H1 (cell line): ENCODE measurements at regions not wholly inside any gene's neighbourhood (a gene's known extent, or its start where the extent isn't known, plus 50 kb on each side); places are given as distances from the start of the nearest gene placed in this dataset.

Experiments
- CTCF ChIA-PET: fragments of 300-600 bp; sonication (Branson Sonifier 250); formaldehyde crosslinking; loops from one replicate; lab custom pipeline; 2021; ENCODE audit not compliant: partially characterized antibody; lab: Charles Lee
- POLR2A ChIA-PET: fragments of 300-600 bp; sonication (Branson Sonifier 250); formaldehyde crosslinking; loops from one replicate; lab custom pipeline; 2021; ENCODE audit warnings: inconsistent platforms; ENCODE audit not compliant: partially characterized antibody; lab: Charles Lee
- DNase-seq, 2 experiments: peaks; one replicate each; pipeline versions ENCODE4 v3.0.0 to v3.0.0-alpha.2; 2010 to 2022; ENCODE audit warnings: low spot score in 2 of 2, low read depth in 1 of 2, mixed read lengths in 1 of 2
- FAIRE-seq: peaks from 2 replicates; lab custom pipeline; 2011; peaks lifted over from hg19 to GRCh38; lab: Jason Lieb, UNC
- H2AFZ ChIP-seq: 2 replicates; pipeline ENCODE4 v1.8.1; 2012; ENCODE audit warnings: low read length, inconsistent platforms
- H2AK5ac ChIP-seq: 2 replicates; pipeline ENCODE4 v1.6.1; 2013; ENCODE audit warnings: low read depth, low read length
- H2BK120ac ChIP-seq: replicated peaks from 2 replicates; pipeline ENCODE3; 2013; ENCODE audit warnings: low read depth, low read length, inconsistent platforms
- H2BK12ac ChIP-seq: 2 replicates; pipeline ENCODE4 v1.6.1; 2013; ENCODE audit warnings: low read depth, low read length
- H2BK15ac ChIP-seq: 2 replicates; pipeline ENCODE4 v1.6.1; 2013; ENCODE audit warnings: low read length
- H2BK20ac ChIP-seq: 2 replicates; pipeline ENCODE4 v1.6.1; 2013; ENCODE audit warnings: low read length
- H2BK5ac ChIP-seq: 2 replicates; pipeline ENCODE4 v1.6.1; 2013; ENCODE audit warnings: low read depth, low read length
- H3K14ac ChIP-seq: 2 replicates; pipeline ENCODE4 v1.6.1; 2013; ENCODE audit warnings: inconsistent platforms; ENCODE audit not compliant: insufficient read length
- H3K18ac ChIP-seq: 2 replicates; pipeline ENCODE4 v1.6.1; 2013; ENCODE audit warnings: low read length; ENCODE audit errors: extremely low read depth
- H3K23ac ChIP-seq: 2 replicates; pipeline ENCODE4 v1.6.1; 2013; ENCODE audit warnings: inconsistent platforms; ENCODE audit not compliant: insufficient read length
- H3K23me2 ChIP-seq: 2 replicates; pipeline ENCODE4 v1.6.1; 2013; ENCODE audit warnings: low read depth, low read length
- H3K27ac ChIP-seq: 2 replicates; pipeline ENCODE4 v1.6.1; 2011; ENCODE audit warnings: low read depth, low read length, inconsistent platforms
- H3K27me3 ChIP-seq, 4 experiments: replicated peaks in 1 of 4; 1 replicate in 1 of 4; 2 replicates in 3 of 4; pipeline versions ENCODE4 v1.6.1 to v1.8.1; 2011 to 2013; ENCODE audit warnings: low read length in 3 of 4, mild to moderate bottlenecking in 3 of 4, inconsistent platforms in 2 of 4, mixed read lengths in 2 of 4, moderate library complexity in 1 of 4; ENCODE audit not compliant: control insufficient read depth in 3 of 4, insufficient read depth in 3 of 4; ENCODE audit errors: extremely low read depth in 1 of 4
- H3K36me3 ChIP-seq, 4 experiments: 2 replicates each; pipeline versions ENCODE4 v1.6.1 to v1.8.1; 2011 to 2013; ENCODE audit warnings: mild to moderate bottlenecking in 4 of 4, low read length in 3 of 4, moderate library complexity in 2 of 4, control low read depth in 1 of 4, inconsistent platforms in 1 of 4; ENCODE audit not compliant: insufficient read depth in 4 of 4, control insufficient read depth in 2 of 4
- H3K4ac ChIP-seq: replicated peaks from 2 replicates; pipeline ENCODE3; 2013; ENCODE audit warnings: low read length, low read depth, mixed read lengths, inconsistent platforms; ENCODE audit not compliant: insufficient read length
- H3K4me1 ChIP-seq, 4 experiments: replicated peaks in 1 of 4; 1 replicate in 1 of 4; 2 replicates in 3 of 4; pipeline versions ENCODE4 v1.6.1 to v1.8.1; 2011 to 2013; ENCODE audit warnings: low read length in 3 of 4, inconsistent platforms in 2 of 4, mixed read lengths in 1 of 4; ENCODE audit not compliant: insufficient read depth in 4 of 4, control insufficient read depth in 3 of 4
- H3K4me2 ChIP-seq, 2 experiments: 2 replicates each; pipeline versions ENCODE4 v1.6.1 to v1.8.1; 2011 to 2013; ENCODE audit warnings: low read depth in 2 of 2, low read length in 2 of 2, control low read depth in 1 of 2, inconsistent platforms in 1 of 2, mild to moderate bottlenecking in 1 of 2; ENCODE audit not compliant: insufficient read depth in 1 of 2
- H3K4me3 ChIP-seq, 4 experiments: fragments of 200-600, 300-600 bp in 1 of 4; sonication (generic), shearing (Covaris generic), sonication (Bioruptor Twin) in 1 of 4; 2 replicates each; pipeline versions ENCODE4 v1.5.1 to v1.8.1; 2011 to 2016; ENCODE audit warnings: low read length in 4 of 4, low read depth in 3 of 4, control low read depth in 2 of 4, inconsistent platforms in 2 of 4, mild to moderate bottlenecking in 2 of 4, mixed read lengths in 1 of 4, moderate library complexity in 1 of 4; ENCODE audit not compliant: insufficient read depth in 2 of 4; ENCODE audit errors: extremely low read depth in 1 of 4
- H3K56ac ChIP-seq: replicated peaks from 2 replicates; pipeline ENCODE3; 2013; ENCODE audit warnings: low read depth, mild to moderate bottlenecking, mixed read lengths, low read length, inconsistent platforms; ENCODE audit not compliant: insufficient read length
- H3K79me1 ChIP-seq: 2 replicates; pipeline ENCODE4 v1.6.1; 2013; ENCODE audit warnings: low read depth, low read length, control low read depth
- H3K79me2 ChIP-seq, 2 experiments: 2 replicates each; pipeline versions ENCODE4 v1.6.1 to v1.8.1; 2012 to 2013; ENCODE audit warnings: low read length in 2 of 2, mild to moderate bottlenecking in 2 of 2, inconsistent platforms in 1 of 2; ENCODE audit not compliant: insufficient read depth in 2 of 2, control insufficient read depth in 1 of 2
- H3K9ac ChIP-seq, 4 experiments: replicated peaks in 1 of 4; 1 replicate in 1 of 4; 2 replicates in 3 of 4; pipeline versions ENCODE4 v1.6.1 to v1.8.1; 2011 to 2013; ENCODE audit warnings: low read depth in 3 of 4, low read length in 3 of 4, control low read depth in 2 of 4, mild to moderate bottlenecking in 2 of 4, moderate library complexity in 2 of 4, inconsistent platforms in 1 of 4; ENCODE audit errors: extremely low read depth in 1 of 4
- H3K9me3 ChIP-seq, 2 experiments: 2 replicates each; pipeline versions ENCODE4 v1.6.1 to v1.8.1; 2012 to 2013; ENCODE audit warnings: mild to moderate bottlenecking in 2 of 2, moderate library complexity in 2 of 2, control low read depth in 1 of 2, inconsistent platforms in 1 of 2, low read depth in 1 of 2, low read length in 1 of 2, mixed read lengths in 1 of 2; ENCODE audit not compliant: insufficient read depth in 2 of 2
- H4K20me1 ChIP-seq, 2 experiments: replicated peaks in 1 of 2; 2 replicates each; pipeline versions ENCODE3 to v1.8.1; 2011 to 2013; ENCODE audit warnings: inconsistent platforms in 2 of 2, low read length in 2 of 2, mild to moderate bottlenecking in 1 of 2; ENCODE audit not compliant: insufficient read depth in 2 of 2, control insufficient read depth in 1 of 2
- H4K5ac ChIP-seq: 2 replicates; pipeline ENCODE4 v1.6.1; 2013; ENCODE audit warnings: low read length, low read depth, mixed read lengths, inconsistent platforms; ENCODE audit not compliant: insufficient read length
- H4K8ac ChIP-seq: 2 replicates; pipeline ENCODE4 v1.8.0; 2013; ENCODE audit warnings: mild to moderate bottlenecking, moderate library complexity, low read length, inconsistent platforms; ENCODE audit not compliant: insufficient read depth; ENCODE audit errors: extremely low read depth
- H4K91ac ChIP-seq: replicated peaks from 2 replicates; pipeline ENCODE3; 2013; ENCODE audit warnings: low read length, mixed read lengths, inconsistent platforms; ENCODE audit not compliant: insufficient read length
- BCL11A ChIP-seq, 2 experiments: IDR thresholded peaks; one replicate each; pipeline ENCODE4 v1.6.1; 2011; ENCODE audit warnings: low read depth in 2 of 2, low read length in 2 of 2, mild to moderate bottlenecking in 2 of 2
- BRCA1 ChIP-seq: IDR thresholded peaks from 2 replicates; pipeline ENCODE4 v1.6.1; 2012; ENCODE audit warnings: low read depth, low read length, improper control_type of control experiment
- EZH2 ChIP-seq: fragments of 200-600 bp; sonication (generic); IDR thresholded peaks from 2 replicates; pipeline ENCODE4 v1.7.1; 2012; ENCODE audit warnings: low read depth, mild to moderate bottlenecking, moderate library complexity, low read length, inconsistent platforms; ENCODE audit not compliant: severe bottlenecking
- JUND ChIP-seq: IDR thresholded peaks from 2 replicates; pipeline ENCODE4 v1.6.1; 2011; ENCODE audit warnings: mild to moderate bottlenecking, improper control_type of control experiment, low read length
- NANOG ChIP-seq: IDR thresholded peaks from 2 replicates; pipeline ENCODE4 v1.6.1; 2011; ENCODE audit warnings: low read length, low read depth, mild to moderate bottlenecking, inconsistent platforms; ENCODE audit not compliant: insufficient read depth, poor library complexity, severe bottlenecking
- RAD21 ChIP-seq, 2 experiments: IDR thresholded peaks in 1 of 2; conservative IDR thresholded peaks in 1 of 2; 2 replicates each; pipeline ENCODE4 v1.6.1; 2011; ENCODE audit warnings: low read depth in 2 of 2, low read length in 2 of 2, improper control_type of control experiment in 1 of 2, inconsistent platforms in 1 of 2, mild to moderate bottlenecking in 1 of 2, moderate library complexity in 1 of 2
- RXRA ChIP-seq: IDR thresholded peaks from 2 replicates; pipeline ENCODE4 v1.6.1; 2011; ENCODE audit warnings: low read depth, mild to moderate bottlenecking, low read length, moderate library complexity; ENCODE audit not compliant: insufficient read depth
- TAF1 ChIP-seq: IDR thresholded peaks from 2 replicates; pipeline ENCODE4 v1.6.1; 2011; ENCODE audit warnings: mild to moderate bottlenecking, low read depth, low read length
- TAF7 ChIP-seq: optimal IDR thresholded peaks from 2 replicates; pipeline ENCODE3; 2011; ENCODE audit warnings: low read depth, mild to moderate bottlenecking, inconsistent platforms, low read length, moderate library complexity, borderline replicate concordance
- ZNF274 ChIP-seq: IDR thresholded peaks from 2 replicates; pipeline ENCODE4 v1.7.0; 2012; ENCODE audit warnings: low read length, borderline replicate concordance; ENCODE audit errors: extremely low read depth
- WGBS, 2 experiments: shearing (Covaris generic) in 1 of 2; methylation state at CpG; one replicate each; pipeline versions ENCODE4 v1.1.6 to v1.1.7; 2013 to 2015; ENCODE audit warnings: low lambda C conversion rate in 2 of 2, mixed read lengths in 2 of 2, inconsistent platforms in 1 of 2, low coverage in 1 of 2, missing lambda C conversion rate in 1 of 2; ENCODE audit not compliant: insufficient replicate concordance in 2 of 2, insufficient coverage in 1 of 2, insufficient read length in 1 of 2; ENCODE audit errors: extremely low coverage in 1 of 2, missing lambda C conversion rate in 1 of 2; 5-methylcytosine and 5-hydroxymethylcytosine counted together
- TF ChIP-seq, protein P1 (sequence below): IDR thresholded peaks from 2 replicates; pipeline ENCODE4 v1.6.1; 2011; ENCODE audit warnings: low read length, improper control_type of control experiment
- TF ChIP-seq, protein P2 (sequence below): IDR thresholded peaks from 2 replicates; pipeline ENCODE4 v1.6.1; 2012; ENCODE audit warnings: inconsistent platforms

DNA sequence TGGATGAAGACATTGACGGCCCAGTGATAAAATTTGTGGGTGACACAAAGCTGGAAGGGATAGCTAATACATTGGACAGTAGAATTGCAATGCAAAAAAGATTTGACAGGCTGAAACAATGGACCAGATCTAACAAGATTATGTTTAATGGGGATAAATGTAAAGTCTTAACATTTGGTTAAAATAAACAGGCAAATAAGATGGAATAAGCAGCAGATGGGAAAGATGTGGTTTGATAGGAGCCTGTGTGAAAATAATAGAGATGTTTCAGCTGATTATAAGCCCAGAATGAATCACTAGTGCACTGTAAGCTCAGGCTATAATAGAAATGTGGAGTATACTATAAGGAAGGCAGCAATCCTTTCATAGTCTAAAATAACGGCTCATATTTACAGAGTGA is 66.2 kb upstream of the NHLH2 start:
- Histone ChIP-seq H3K79me1 (peaks cover 2% of the 10 kb centered on the region; the same call in 1 of the 2 replicates), H3K9me3 (no peaks in the 10 kb centered on the region), H2AK5ac (no peak overlapping the region), H3K23me2 (no peaks in the 10 kb centered on the region), H3K14ac (no peak overlapping the region), H4K8ac (no peak overlapping the region), H4K20me1 (no peaks in the 10 kb centered on the region), H3K36me3 (no peaks in the 10 kb centered on the region), H3K9ac (no peak overlapping the region), H3K4me2 (no peak overlapping the region), H4K5ac (no peak overlapping the region), H3K4me1 (peaks cover 0 to 4% (median 1%) of the 10 kb centered on the region in 4 experiments; a peak in 3 of 7 replicates), H2BK15ac (no peak overlapping the region), H2BK12ac (no peak overlapping the region), H3K18ac (no peak overlapping the region), H3K56ac (no peak overlapping the region), H2BK20ac (no peak overlapping the region), H4K91ac (no peak overlapping the region), H3K27ac (no peak overlapping the region), H2BK5ac (no peak overlapping the region), H2BK120ac (no peak overlapping the region), H3K79me2 (no peaks in the 10 kb centered on the region), H3K27me3 (peaks cover 0 to 1% (median 0%) of the 10 kb centered on the region in 4 experiments; a peak in 1 of 7 replicates), H3K4me3 (no peak overlapping the region), H3K4ac (no peak overlapping the region), H2AFZ (no peak overlapping the region), H3K23ac (no peak overlapping the region)
- WGBS, 2 experiments, result 83% methylated on average over 2 of the region's 2 CpGs; no CpG with 5 or more reads in 1 of the 2 experiments
- DNase-seq (no peak), FAIRE-seq (no peak)
- CTCF ChIA-PET, result interaction anchor here (0.6 to 1.9 kb wide), 4 partner anchors 13 to 74 kb away, joined by 3 to 6 read pairs (median 4); no protein-coding TSS in a partner anchor
- POLR2A ChIA-PET, result no interaction called here
- TF ChIP-seq EZH2 (no peak), RAD21 (IDR thresholded peaks at IDR 0.05 in 1 of 2, conservative IDR thresholded peaks at IDR 0.05 in 1 of 2; ENCODE audit: low read depth in 2 of 2, low read length in 2 of 2) (no peak), ZNF274 (no peak), JUND (no peak), RXRA (no peak), BRCA1 (no peak), TAF7 (no peak), NANOG (no peak), TAF1 (no peak), BCL11A (IDR thresholded peaks at IDR 0.05; ENCODE audit: low read depth in 2 of 2, low read length in 2 of 2) (no peak)
- TF ChIP-seq, protein P1, sequence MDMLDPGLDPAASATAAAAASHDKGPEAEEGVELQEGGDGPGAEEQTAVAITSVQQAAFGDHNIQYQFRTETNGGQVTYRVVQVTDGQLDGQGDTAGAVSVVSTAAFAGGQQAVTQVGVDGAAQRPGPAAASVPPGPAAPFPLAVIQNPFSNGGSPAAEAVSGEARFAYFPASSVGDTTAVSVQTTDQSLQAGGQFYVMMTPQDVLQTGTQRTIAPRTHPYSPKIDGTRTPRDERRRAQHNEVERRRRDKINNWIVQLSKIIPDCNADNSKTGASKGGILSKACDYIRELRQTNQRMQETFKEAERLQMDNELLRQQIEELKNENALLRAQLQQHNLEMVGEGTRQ, result no peak
- TF ChIP-seq, protein P2, sequence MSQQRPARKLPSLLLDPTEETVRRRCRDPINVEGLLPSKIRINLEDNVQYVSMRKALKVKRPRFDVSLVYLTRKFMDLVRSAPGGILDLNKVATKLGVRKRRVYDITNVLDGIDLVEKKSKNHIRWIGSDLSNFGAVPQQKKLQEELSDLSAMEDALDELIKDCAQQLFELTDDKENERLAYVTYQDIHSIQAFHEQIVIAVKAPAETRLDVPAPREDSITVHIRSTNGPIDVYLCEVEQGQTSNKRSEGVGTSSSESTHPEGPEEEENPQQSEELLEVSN, result no peak
